T follicular helper cell (primary cell): ENCODE measurements at regions not wholly inside any gene's neighbourhood (a gene's known extent, or its start where the extent isn't known, plus 50 kb on each side); places are given as distances from the start of the nearest gene placed in this dataset.

ENCODE experiments used
- DNase-seq: peaks from one replicate; pipeline ENCODE4 v3.0.0-alpha.2; 2020; ENCODE audit warnings: low read depth

GRCh38 chr11:122399375-122399774 lies 256.1 kb upstream of the UBASH3B start:
- DNase-seq, result no peak

GRCh38 chr11:122398851-122399250 lies 256.7 kb upstream of the UBASH3B start:
- DNase-seq, result no peak

- DNase-seq, result no peak
Measured at GRCh38 chr11:122398167-122398566, 257.4 kb upstream of the UBASH3B start.

- DNase-seq, result no peak
Measured at GRCh38 chr11:122395282-122395681, 260.2 kb upstream of the UBASH3B start.

- no peak for DNase-seq
Measured at GRCh38 chr11:122394313-122394712, 261.2 kb upstream of the UBASH3B start.

GRCh38 chr11:122393209-122393860 lies 262.2 kb upstream of the UBASH3B start:
- no peak for DNase-seq

- no peak for DNase-seq
Measured at GRCh38 chr11:122392508-122392907, 263.0 kb upstream of the UBASH3B start.

GRCh38 chr11:122391049-122391448 lies 264.5 kb upstream of the UBASH3B start:
- DNase-seq, result no peak

- DNase-seq, result no peak
Measured at GRCh38 chr11:122383186-122383585, 267.2 kb upstream of the BLID start.

- DNase-seq, result no peak
Measured at GRCh38 chr11:122375687-122376399, 259.8 kb upstream of the BLID start.

- no peak for DNase-seq
Measured at GRCh38 chr11:122368796-122369195, 252.8 kb upstream of the BLID start.

GRCh38 chr11:122367809-122368231 lies 251.8 kb upstream of the BLID start:
- DNase-seq, result no peak

- no peak for DNase-seq
Measured at GRCh38 chr11:122365610-122366360, 249.8 kb upstream of the BLID start.

GRCh38 chr11:122363296-122363695 lies 247.3 kb upstream of the BLID start:
- no peak for DNase-seq

GRCh38 chr11:122362381-122362780 lies 246.4 kb upstream of the BLID start:
- no peak for DNase-seq

- DNase-seq, result no peak
Measured at GRCh38 chr11:122360875-122361274, 244.9 kb upstream of the BLID start.

GRCh38 chr11:122359081-122359571 lies 243.1 kb upstream of the BLID start:
- DNase-seq, result no peak

GRCh38 chr11:122358292-122358691 lies 242.3 kb upstream of the BLID start:
- no peak for DNase-seq

- DNase-seq, result no peak
Measured at GRCh38 chr11:122355968-122356367, 240.0 kb upstream of the BLID start.

- no peak for DNase-seq
Measured at GRCh38 chr11:122354025-122354697, 238.1 kb upstream of the BLID start.

- DNase-seq, result no peak
Measured at GRCh38 chr11:122353561-122353960, 237.5 kb upstream of the BLID start.
